ENCODE measurements at regions not wholly inside any gene's neighbourhood (a gene's known extent, or its start where the extent isn't known, plus 50 kb on each side); places are given as distances from the start of the nearest gene placed in this dataset.
"Not testable (repeated sequence)": the region's sequence is repeated elsewhere in the genome, so short reads cannot be mapped to it uniquely, and the experiment has no call there.

DNA sequence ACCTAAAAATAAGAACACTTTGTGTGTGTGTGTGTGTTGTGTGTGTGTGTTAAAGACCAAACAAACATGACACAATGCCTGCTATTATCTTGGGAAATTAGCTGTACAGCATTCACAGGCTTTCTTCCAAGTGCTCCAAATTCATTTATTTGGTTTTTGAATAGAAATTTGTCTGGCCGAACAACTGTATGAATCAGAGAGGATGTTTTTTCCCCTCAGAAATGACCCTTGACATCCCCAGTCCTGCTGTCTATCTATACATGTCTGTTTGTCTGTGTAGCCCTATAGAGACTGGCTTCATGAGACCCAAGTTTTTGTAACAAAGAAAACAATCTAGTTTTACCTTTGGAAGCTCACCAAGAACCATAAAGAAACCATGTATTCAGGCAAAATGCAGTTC is 549.8 kb downstream of the NSUN3 start:
- no peak for DNase-seq

DNA sequence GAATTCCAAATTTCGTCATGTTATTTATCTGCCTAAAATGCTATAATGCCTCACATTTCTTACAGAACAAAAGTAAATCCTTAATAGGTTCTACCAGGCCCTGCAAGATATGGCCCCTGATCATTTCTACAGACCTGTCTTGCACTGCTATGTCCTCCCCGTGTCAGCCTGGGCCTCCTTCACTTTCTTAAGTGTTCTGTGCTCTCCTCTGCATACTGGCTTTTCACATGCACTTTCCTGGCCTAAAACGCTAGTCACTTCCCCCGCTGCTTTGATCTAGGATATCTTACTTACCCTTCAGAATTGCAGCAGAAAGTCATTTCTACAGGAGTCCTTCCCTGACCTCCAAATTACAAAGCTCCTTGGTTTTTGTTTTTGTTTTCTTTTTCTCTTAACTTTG is 551.3 kb downstream of the NSUN3 start:
- DNase-seq = no peak

- no peak for DNase-seq
Measured at GRCh38 chr3:94615275-94616065, 552.6 kb downstream of the NSUN3 start.

DNA sequence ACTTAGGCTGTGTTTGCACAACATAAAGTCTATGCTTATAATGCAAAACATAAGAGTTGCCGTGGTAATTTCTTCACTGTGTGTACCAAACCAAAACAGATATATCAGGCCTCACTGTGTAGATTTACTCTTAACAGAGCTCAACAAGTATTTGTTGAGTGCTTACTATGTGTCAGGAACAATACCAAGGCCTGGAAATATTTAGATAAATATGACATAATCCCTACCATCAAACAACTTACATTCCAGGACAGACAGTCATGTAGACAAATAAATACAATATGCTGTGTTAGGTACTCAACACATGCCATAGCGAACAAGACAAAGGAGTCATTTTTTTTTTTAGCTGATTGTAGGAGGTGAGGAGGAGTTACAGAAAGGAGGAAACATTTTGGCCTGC is 554.0 kb downstream of the NSUN3 start:
- DNase-seq = no peak

DNA sequence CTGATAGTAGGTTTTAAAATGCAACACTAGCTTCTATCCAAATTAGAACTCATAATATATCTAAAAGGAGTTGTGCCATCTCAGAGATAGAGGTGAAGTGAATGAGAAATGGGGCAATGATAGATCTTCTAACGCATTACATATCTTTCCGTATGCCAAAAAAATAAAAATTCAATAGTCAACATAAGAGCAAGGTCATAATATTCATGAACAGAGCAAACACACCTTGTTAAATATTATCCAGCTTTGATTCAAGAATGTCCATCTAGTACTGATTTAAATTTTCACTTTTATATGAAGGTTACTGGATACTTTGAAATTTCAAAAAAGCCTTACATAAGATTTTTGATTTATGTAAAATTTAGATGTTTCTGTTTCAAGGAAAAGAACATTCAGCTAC is 554.5 kb downstream of the NSUN3 start:
- DNase-seq = no peak

GRCh38 chr3:94619643-94620042 is 556.8 kb downstream of the NSUN3 start:
- no peak for DNase-seq

- DNase-seq = no peak
Measured at GRCh38 chr3:94626573-94626972, 563.7 kb downstream of the NSUN3 start.

DNA sequence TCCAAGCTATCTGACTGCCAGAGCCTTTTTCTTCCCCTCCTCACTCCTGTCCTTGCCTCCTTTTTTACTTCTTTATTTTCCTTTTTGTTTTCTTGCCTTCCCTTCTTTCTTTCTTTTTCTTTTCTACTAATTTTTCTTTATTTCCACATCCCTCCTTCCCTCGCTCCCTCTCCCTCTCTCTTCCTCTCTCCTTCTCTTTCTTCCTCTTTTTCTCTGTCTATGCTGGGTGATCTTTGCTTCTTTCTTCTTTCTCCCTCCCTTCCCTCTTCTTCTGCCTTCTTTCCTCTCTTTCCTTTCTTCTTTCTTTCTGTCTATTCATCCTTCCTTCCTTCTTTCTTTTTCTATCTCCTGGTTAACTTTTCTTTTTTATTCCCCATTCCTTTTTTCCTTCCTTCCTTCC is 564.8 kb downstream of the NSUN3 start:
- DNase-seq = no peak

DNA sequence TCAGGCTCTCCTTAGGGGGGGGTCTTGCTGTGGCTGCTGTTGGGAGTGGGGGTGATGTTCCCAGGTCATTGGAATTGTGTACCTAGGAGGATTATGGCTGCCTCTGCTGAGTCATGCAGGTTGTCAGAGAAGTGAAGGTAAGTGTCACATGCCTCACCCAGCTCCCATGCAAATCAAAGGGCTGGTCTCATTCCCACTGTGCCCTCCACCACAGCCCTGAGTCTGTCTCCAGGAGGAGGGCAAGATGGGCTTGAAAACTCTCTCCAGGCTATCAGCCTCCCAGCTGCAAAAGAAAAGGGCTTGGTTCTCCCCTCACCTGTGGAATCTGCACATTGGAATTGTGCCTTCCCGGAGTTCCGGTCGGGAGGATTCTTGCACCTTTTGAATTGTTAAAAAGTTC is 580.5 kb downstream of the NSUN3 start:
- DNase-seq = no peak

GRCh38 chr3:94645790-94646189 is 582.9 kb downstream of the NSUN3 start:
- DNase-seq = no peak

- DNase-seq = no peak
Measured at GRCh38 chr3:94647131-94647530, 584.3 kb downstream of the NSUN3 start.

DNA sequence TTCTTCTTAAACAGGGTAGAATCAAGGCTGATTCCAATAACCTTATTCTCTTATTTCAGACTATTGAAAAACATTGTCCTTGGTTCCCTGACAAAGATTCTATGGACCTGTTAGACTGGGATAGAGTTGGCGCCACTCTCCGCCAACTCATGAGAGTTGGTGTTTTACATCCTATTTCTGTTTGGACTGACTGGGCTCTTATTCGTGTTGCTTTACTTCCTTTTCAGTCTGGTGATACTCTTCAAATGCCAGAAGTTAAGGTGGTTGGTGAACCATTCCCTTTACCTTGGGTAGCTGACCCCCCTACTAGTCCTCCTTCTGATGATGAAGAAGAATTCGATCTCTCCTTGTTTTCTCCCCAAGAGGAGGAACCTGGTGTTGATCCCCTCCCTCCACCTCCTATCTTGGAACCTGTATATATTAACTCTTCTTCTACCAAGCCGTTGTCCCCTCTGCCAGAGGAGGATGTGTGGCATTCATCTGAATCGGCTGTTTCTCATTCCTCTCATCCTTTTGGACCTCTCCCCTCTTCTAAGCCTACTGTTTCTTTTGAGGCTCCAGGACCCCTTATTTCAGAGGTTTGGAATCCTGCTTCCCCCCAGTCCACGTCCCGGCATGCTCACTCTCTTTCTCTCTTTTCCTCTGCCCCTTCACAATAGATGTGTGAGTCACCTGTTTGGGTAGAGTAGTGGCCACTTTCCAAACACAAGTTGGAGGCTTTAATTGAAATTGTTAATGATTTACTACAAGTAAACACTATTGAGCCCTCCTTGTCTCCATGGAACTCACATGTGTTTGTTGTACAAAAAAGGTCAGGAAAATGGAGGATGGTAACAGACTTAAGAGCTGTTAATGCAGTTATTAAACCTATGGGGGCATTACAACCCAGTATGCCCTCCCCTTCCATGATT is 585.7 kb downstream of the NSUN3 start:
- DNase-seq = not testable (repeated sequence)

DNA sequence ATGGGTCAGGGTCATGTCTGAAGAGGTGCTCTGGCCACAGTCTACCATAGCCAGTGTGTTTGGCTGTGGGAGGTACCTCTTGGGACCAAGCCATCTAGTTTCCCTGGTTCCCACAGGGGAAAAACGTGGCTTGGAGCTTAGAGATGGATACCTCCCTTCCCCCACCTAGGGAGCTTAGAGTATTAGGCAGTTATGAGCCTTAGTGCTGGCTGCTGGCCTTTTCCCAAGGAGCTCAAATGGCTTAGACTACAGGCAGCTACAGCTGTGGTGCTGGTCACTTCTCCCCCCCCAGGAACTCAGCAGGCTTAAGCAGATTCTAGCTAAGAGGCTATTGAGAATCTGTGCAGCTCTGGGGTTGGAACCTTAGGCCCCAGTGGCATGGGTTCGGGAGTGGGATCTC is 591.2 kb downstream of the NSUN3 start:
- no peak for DNase-seq

DNA sequence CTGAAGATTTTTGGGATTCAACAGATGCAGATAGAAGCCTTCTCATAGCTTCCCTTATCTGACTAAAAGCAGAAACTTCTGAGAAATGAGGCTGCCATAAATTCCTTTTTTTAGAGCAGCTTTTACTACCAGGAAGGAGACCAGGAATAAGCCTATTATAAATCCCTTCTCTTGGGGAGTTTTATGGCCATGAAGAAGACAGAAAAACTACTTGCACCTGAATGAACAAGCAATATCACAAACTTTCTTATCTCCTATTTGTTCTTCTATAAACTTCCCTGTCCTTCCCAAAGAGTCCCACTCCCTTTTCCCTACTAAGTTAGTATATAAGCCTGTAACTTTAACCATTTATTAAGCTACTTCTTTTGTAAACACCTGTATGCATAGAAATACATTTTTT is 603.1 kb downstream of the NSUN3 start:
- no peak for DNase-seq

DNA sequence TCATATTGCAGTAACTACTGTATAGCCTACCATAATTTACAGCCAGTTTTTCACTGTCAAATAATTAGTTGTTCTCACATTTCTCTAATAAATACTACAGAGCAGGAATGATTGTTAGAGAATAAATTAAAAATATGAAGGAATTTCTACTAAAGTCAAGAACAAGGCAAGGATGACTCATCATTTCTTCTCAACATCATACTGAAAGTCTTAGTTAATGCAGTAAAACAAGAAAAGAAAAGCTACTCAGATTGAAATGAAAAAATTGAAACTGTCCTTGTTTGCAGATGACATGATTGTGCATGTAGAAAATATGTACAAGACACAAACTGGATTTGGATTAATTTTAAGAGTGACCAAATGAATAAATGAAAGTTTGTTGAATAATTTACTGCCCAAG is 608.2 kb downstream of the NSUN3 start:
- DNase-seq = no peak

DNA sequence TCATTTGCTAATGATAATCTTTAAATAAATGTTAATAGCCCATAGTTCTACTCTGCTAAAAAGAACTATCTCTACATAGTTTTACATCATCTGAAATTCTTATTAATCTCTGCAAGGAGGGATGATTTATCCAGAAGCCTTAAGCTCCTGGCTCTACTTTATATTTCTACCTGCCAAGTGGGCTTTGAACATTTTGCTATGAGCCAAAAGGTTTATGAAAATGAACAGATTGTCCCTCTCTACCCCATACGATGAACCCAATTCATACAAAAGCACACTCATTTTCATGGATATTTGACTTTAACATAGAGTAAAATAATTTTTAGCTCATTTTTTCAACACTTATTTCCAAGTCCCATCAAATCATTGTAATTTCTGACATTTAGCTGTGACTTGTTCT is 611.0 kb downstream of the NSUN3 start:
- no peak for DNase-seq

- DNase-seq = no peak
Measured at GRCh38 chr3:94686208-94686607, 623.3 kb downstream of the NSUN3 start.

DNA sequence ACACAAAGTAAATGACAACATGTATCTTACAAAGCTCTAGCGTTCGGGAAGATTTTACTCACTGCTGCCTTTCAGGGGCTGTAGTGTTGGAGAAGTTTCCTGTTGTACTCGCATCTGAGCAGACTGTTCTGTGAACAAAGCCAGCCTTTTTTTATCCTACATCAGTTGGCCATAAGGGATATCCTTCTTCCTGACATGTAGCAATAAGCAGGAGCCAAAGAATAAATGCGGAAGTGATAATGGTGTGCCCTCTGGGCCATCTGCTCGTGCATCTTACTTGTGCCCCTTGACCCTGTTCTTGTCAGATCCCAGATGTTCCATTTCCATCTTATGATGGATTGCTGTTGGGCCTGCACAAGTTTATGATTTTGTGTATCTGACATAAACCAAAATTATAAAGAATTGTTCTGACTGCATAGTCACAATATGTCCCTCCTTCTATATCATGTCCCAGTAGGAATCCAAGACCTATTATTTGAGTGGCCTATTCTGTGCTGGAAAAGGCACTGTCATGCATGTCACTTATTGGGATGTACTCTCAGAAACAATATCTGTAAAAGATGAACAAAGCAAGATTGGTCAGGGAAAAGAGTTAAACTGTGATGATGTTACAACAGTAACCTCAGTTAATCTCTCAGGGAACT is 631.3 kb downstream of the NSUN3 start:
- DNase-seq = no peak

DNA sequence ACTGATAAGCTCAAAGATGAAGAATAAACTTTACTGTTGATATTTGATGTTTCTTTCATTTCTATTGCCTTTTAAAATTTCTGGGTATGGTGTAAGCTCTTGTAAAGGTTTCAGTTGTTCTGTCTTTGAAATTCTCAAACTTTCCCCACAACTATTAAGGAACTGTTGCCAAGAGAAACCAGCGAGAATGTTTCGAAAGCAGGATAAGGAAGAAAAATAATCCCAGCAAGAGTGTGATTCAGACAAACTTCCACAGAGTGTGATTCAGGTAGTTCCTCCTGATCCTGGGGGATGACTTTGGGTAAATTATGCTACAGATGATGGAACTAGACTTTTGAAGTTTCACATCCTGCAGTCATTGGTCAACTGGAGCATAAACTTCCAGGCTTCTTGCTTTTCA is 632.0 kb downstream of the NSUN3 start:
- no peak for DNase-seq

DNA sequence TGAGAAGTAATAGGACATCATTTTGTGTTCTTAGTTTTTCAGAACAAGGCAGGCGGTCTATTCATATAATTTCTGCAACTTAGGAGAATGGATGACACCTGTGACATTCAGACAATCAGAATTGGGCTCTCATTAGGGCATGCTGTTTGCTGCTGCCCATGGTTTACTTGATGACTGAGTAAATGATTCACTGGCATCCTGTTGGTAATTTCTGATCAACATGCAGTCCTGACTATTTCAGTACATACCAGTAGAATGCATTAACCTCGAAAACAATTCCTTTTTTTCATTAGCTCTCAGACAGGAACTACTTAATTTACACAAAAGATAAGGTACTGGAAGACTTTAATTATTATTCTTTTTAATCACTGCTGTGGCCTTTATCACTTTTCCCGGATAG is 641.6 kb downstream of the NSUN3 start:
- DNase-seq = no peak

DNA sequence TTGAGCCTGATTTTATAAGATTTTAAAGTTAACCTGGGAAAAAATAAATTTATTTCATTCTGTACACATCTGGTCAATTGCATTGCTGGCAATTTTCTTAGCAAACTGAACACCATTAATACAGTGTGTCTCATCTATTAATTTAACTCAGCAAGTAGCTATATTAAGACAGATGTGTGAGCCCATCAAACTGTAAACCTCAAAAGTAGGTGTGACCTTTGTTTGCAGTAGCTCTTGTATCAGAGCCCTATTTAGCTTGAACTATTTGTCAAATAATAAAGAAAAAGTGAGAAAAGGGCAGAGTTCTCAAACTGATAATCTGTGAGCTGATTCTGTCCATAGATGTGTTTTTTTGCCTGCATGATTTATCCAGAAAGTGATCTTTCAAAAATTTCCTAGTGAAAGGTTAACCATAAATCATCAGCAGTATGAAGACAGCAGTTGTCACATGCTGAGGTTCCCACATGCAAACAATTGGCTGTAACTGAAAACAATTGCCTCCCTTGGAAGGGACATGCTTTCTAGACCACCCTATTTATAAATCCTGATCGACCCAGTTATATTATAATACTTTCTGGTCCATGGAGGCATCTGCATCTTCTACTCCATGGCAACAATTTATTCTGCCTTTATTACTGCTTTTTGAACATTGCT is 646.5 kb downstream of the NSUN3 start:
- DNase-seq = no peak

DNA sequence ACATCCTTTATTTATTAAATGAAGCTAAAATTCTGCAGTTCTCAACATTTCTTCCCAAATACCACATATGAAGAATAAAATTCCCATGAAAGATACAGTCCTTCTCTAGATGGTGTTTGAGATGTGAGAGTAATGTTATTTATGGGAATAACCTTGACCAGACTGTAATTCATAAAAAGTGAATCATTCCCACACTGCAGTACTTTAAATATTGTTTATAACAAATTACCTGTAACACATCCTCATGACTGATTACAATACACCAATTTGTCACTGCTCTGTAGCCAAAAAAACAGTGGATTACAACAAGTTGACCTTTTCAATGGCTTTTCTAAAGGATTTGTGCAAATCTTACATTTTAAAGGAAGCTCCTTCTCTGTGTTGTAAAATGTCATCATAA is 651.3 kb downstream of the NSUN3 start:
- no peak for DNase-seq

- no peak for DNase-seq
Measured at GRCh38 chr3:94716326-94717018, 653.6 kb downstream of the NSUN3 start.

Measured in GF-D8 (cell line).